Brain microvascular endothelial cell (primary cell): ENCODE measurements at regions not wholly inside any gene's neighbourhood (a gene's known extent, or its start where the extent isn't known, plus 50 kb on each side); places are given as distances from the start of the nearest gene placed in this dataset.

Experiments
- DNase-seq: peaks from one replicate; pipeline ENCODE4 v3.0.0-alpha.2; 2020
- H3K27ac ChIP-seq: fragments of 250-450 bp; sonication (Bioruptor Pico); 2 replicates; pipeline ENCODE4 v1.5.1; 2020; ENCODE audit warnings: mild to moderate bottlenecking, moderate library complexity
- H3K27me3 ChIP-seq: fragments of 250-450 bp; sonication (Bioruptor Pico); replicated peaks from 2 replicates; pipeline ENCODE4 v1.5.1; 2020; ENCODE audit warnings: mild to moderate bottlenecking
- H3K36me3 ChIP-seq: fragments of 250-450 bp; sonication (Bioruptor Pico); replicated peaks from 2 replicates; pipeline ENCODE4 v1.5.1; 2020; ENCODE audit warnings: mild to moderate bottlenecking
- H3K4me3 ChIP-seq: 2 replicates; pipeline ENCODE4 v1.5.1; 2011; ENCODE audit warnings: low read depth, mild to moderate bottlenecking, control low read depth, low read length, moderate library complexity
- CTCF ChIP-seq: IDR thresholded peaks from 2 replicates; pipeline ENCODE4 v1.5.1; 2011; ENCODE audit warnings: low read depth, mild to moderate bottlenecking, moderate library complexity, low read length, control low read depth, inconsistent platforms; ENCODE audit errors: missing control alignments
- in situ Hi-C: cut with HindIII; loops from 2 replicates; pipeline ENCODE4 v1.10.0; 2017; ENCODE audit warnings: low sequenced_read_pairs, low pct_ligation_motif_present

DNA sequence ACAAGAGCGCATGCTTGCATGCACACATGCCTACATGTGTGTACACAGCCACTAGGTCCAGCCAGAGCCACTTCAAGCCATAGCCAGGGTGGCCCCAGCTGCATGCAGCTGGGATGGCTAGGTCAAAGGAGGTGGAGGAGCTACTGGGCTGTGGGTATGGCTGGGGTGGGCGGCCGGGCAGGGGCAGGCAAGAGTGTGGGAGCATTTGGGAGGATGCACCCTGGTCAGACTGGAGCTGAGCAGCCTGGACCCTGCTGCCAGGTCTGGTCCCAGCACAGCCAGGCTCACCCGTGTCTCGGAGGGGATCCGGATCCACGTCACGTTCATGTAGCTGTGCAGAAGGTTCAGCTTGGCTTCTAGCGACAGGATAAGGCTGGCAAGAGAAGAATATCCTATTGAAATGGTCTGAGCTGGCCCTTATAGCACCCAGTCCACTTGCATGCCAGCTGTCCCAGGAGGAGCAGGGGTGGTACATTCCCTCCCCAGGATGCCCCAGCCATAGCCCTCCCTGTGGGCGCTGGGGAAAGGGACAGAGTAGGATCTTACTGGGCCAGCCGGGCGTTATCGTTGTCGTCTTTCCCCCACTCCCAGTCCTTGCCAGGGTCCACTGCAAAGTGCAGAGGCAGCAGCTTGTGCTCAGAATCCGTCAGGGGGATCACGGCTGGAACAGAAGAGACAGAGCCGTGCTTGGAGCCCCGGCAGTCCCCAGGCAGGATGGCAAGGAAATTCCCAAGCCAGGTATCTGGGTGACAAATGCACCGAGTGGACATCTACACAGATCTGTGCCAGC, 160.5 kb downstream of the KLF13 start:
- Histone ChIP-seq H3K36me3 (no peaks in the 10 kb centered on the region), H3K4me3 (no peak overlapping the region), H3K27ac (no peak overlapping the region), H3K27me3 (peaks cover 9% of the 10 kb centered on the region)
- DNase-seq: no peak
- in situ Hi-C loops: loop anchor here (25.0 kb wide), 1 partner anchor 275 kb away; no protein-coding TSS in a partner anchor
- no peak for TF ChIP-seq CTCF

DNA sequence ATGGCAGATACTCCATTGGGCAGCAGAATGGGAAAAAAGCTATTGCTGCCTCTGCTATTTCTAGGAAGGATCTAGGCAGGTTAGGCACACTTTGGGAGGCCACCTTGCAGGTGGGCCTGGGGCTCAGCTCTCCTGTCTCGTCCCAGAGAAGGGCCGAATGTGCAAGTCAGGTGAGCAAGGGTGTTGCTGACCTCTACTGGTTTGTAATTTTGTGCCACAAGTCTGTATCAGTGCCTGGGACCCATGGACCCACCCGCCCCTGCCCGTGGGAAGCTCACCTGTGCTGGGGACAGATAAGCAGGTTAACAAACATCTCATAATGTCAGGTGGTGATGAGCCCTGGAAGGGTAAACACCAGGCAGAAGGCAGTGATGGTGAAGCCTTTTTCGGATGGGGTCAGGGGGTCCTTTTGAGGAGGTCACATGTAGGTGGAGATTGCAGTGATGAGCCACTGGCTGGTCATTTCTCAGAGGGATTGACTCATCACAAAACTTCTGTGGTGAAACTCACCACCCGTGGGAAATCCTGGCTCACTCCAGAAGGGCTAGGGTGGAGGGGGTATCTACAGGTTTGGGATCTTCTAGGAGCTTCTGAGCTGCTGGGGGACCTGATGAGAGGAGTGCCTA, 161.3 kb downstream of the KLF13 start:
- no peak overlapping the region for H3K27ac ChIP-seq
- H3K4me3 ChIP-seq: no peak overlapping the region
- in situ Hi-C loops: loop anchor here (25.0 kb wide), 1 partner anchor 276 kb away; no protein-coding TSS in a partner anchor
- peaks cover 3% of the 10 kb centered on the region for H3K27me3 ChIP-seq
- no peaks in the 10 kb centered on the region for H3K36me3 ChIP-seq
- DNase-seq: peak; percentile 40
- TF ChIP-seq CTCF: no peak

- peak; percentile 89 for TF ChIP-seq CTCF
- peak; percentile 79 for DNase-seq
- H3K4me3 ChIP-seq: no peak overlapping the region
- no peaks in the 10 kb centered on the region for H3K36me3 ChIP-seq
- in situ Hi-C loops: loop anchor here (25.0 kb wide), 1 partner anchor 276 kb away; no protein-coding TSS in a partner anchor
- peak overlapping the region; percentile 9 for H3K27ac ChIP-seq
- H3K27me3 ChIP-seq: peaks cover 2% of the 10 kb centered on the region
These were observed 162.0 kb downstream of the KLF13 start for GRCh38 chr15:31488437-31489204.

DNA sequence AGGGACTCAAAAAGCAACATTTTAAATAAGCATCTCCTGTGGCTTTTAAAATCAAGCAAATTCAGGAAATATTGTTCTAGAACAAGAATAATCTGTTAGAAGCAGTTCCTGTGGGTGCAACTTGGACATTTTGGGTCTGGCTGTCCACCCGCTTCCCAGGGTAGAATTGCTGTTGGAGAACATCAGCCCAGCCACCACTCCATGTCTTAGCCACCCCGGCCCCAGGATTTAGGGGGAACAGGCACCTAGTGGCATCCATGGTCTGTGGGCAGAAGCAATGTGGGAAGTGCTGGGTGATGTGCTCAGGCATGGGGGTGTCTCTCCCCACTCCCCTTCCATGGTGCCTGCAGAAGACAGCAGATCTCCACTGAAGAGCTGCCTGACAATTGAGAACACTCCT, 162.6 kb downstream of the KLF13 start:
- no peak for DNase-seq
- no peak overlapping the region for H3K4me3 ChIP-seq
- H3K36me3 ChIP-seq: no peaks in the 10 kb centered on the region
- in situ Hi-C loops: loop anchor here (25.0 kb wide), 1 partner anchor 277 kb away; no protein-coding TSS in a partner anchor
- TF ChIP-seq CTCF: no peak
- H3K27me3 ChIP-seq: no peaks in the 10 kb centered on the region
- peak overlapping the region; percentile 9 for H3K27ac ChIP-seq

- peak; percentile 37 for DNase-seq
- in situ Hi-C loops: loop anchor here (25.0 kb wide), 1 partner anchor 278 kb away; no protein-coding TSS in a partner anchor
- Histone ChIP-seq H3K36me3 (no peaks in the 10 kb centered on the region), H3K27me3 (no peaks in the 10 kb centered on the region), H3K27ac (no peak overlapping the region), H3K4me3 (no peak overlapping the region)
- peak; percentile 92 for TF ChIP-seq CTCF
These were observed 163.4 kb downstream of the KLF13 start for GRCh38 chr15:31489801-31490646.
